Testis (tissue), 2 donors: ENCODE measurements at regions not wholly inside any gene's neighbourhood (a gene's known extent, or its start where the extent isn't known, plus 50 kb on each side); places are given as distances from the start of the nearest gene placed in this dataset.

Experiments
- DNase-seq: peaks from one replicate; pipeline ENCODE4 v3.0.0-alpha.2; 2019
- H3K27ac ChIP-seq, 2 donors: fragments of 200-600 bp; sonication (generic); one replicate each; pipeline ENCODE4 v1.5.1; 2019
- H3K27me3 ChIP-seq: fragments of 200-600 bp; sonication (generic); one replicate; pipeline ENCODE4 v1.5.1; 2019
- H3K36me3 ChIP-seq: fragments of 200-600 bp; sonication (generic); one replicate; pipeline ENCODE4 v1.5.1; 2017; ENCODE audit warnings: low read depth; ENCODE audit errors: missing control alignments
- H3K4me1 ChIP-seq: fragments of 200-600 bp; sonication (generic); one replicate; pipeline ENCODE4 v1.5.1; 2019
- H3K4me3 ChIP-seq, 2 donors: fragments of 200-600 bp; sonication (generic); one replicate each; pipeline ENCODE4 v1.5.1; 2017 to 2019
- H3K9me3 ChIP-seq: fragments of 200-600 bp; sonication (generic); one replicate; pipeline ENCODE4 v1.5.1; 2017
- CTCF ChIP-seq, 3 experiments: fragments of 450-650 bp in 2 of 3; fragments of 200-600 bp in 1 of 3; sonication (generic) in 1 of 3; IDR thresholded peaks; one replicate each; pipeline ENCODE4 v1.5.1; 2016 to 2019; ENCODE audit warnings: antibody characterized with exemption in 3 of 3, mild to moderate bottlenecking in 2 of 3, moderate library complexity in 1 of 3
- POLR2A ChIP-seq: fragments of 450-650 bp; IDR thresholded peaks from one replicate; pipeline ENCODE4 v1.6.1; 2017; ENCODE audit warnings: antibody characterized with exemption, mild to moderate bottlenecking, moderate library complexity
- WGBS, 2 donors: methylation state at CpG; one replicate each; pipeline ENCODE4 v1.1.5; 2018; 5-methylcytosine and 5-hydroxymethylcytosine counted together
- intact Hi-C: fragments of 100-400 bp; cut with DNase I; formaldehyde crosslinking; loops from one replicate; pipeline ENCODE4 v1.15.1; 2023; ENCODE audit warnings: low total_unique reads

- 86 to 93% methylated on average over 4 of the region's 4 CpGs for WGBS, 2 donors
- intact Hi-C loops: no loop called here
- Histone ChIP-seq H3K27ac (no peak overlapping the region), H3K4me3 (no peak overlapping the region), H3K9me3 (no peaks in the 10 kb centered on the region), H3K4me1 (no peaks in the 10 kb centered on the region), H3K36me3 (no peaks in the 10 kb centered on the region), H3K27me3 (no peaks in the 10 kb centered on the region)
- no peak for TF ChIP-seq POLR2A
- no peak for TF ChIP-seq CTCF (IDR thresholded peaks at IDR 0.05)
- no peak for DNase-seq
These were observed 61.1 kb upstream of the GATA2 start for GRCh38 chr3:128554100-128554464.

GRCh38 chr3:128553560-128553959 is 60.6 kb upstream of the GATA2 start:
- WGBS, 2 donors: 74 to 78% methylated on average over 5 of the region's 5 CpGs
- intact Hi-C loops: no loop called here
- Histone ChIP-seq H3K4me1 (no peaks in the 10 kb centered on the region), H3K27me3 (no peaks in the 10 kb centered on the region), H3K36me3 (no peaks in the 10 kb centered on the region), H3K27ac (no peak overlapping the region), H3K9me3 (no peaks in the 10 kb centered on the region), H3K4me3 (no peak overlapping the region)
- DNase-seq: no peak
- no peak for TF ChIP-seq CTCF (IDR thresholded peaks at IDR 0.05)
- no peak for TF ChIP-seq POLR2A

GRCh38 chr3:128551867-128552266 is 58.9 kb upstream of the GATA2 start:
- WGBS, 2 donors: 63 to 68% methylated on average over 4 of the region's 4 CpGs
- Histone ChIP-seq H3K4me1 (no peaks in the 10 kb centered on the region), H3K4me3 (no peak overlapping the region), H3K36me3 (no peaks in the 10 kb centered on the region), H3K27me3 (no peaks in the 10 kb centered on the region), H3K9me3 (no peaks in the 10 kb centered on the region), H3K27ac (no peak overlapping the region)
- no peak for DNase-seq
- intact Hi-C loops: no loop called here
- TF ChIP-seq POLR2A: no peak
- no peak for TF ChIP-seq CTCF (IDR thresholded peaks at IDR 0.05)

GRCh38 chr3:128551451-128551850 is 58.5 kb upstream of the GATA2 start:
- TF ChIP-seq CTCF (IDR thresholded peaks at IDR 0.05): no peak
- TF ChIP-seq POLR2A: no peak
- intact Hi-C loops: no loop called here
- WGBS, 2 donors: 52 to 63% methylated on average over 7 to 9 of the region's 9 CpGs
- Histone ChIP-seq H3K27me3 (no peaks in the 10 kb centered on the region), H3K36me3 (no peaks in the 10 kb centered on the region), H3K27ac (no peak overlapping the region), H3K9me3 (no peaks in the 10 kb centered on the region), H3K4me1 (no peaks in the 10 kb centered on the region), H3K4me3 (no peak overlapping the region)
- no peak for DNase-seq

- H3K4me1 ChIP-seq: no peaks in the 10 kb centered on the region
- no peak for TF ChIP-seq CTCF (IDR thresholded peaks at IDR 0.05)
- no peak for TF ChIP-seq POLR2A
- intact Hi-C loops: no loop called here
- H3K27ac ChIP-seq: no peak overlapping the region
- H3K4me3 ChIP-seq: no peak overlapping the region
- H3K27me3 ChIP-seq: no peaks in the 10 kb centered on the region
- H3K9me3 ChIP-seq: no peaks in the 10 kb centered on the region
- 92 to 94% methylated on average over 11 to 18 of the region's 18 CpGs for WGBS, 2 donors
- no peak for DNase-seq
- H3K36me3 ChIP-seq: no peaks in the 10 kb centered on the region
These were observed 57.6 kb upstream of the GATA2 start for GRCh38 chr3:128550471-128551126.
